SU-DHL-6 (cell line): ENCODE measurements at regions not wholly inside any gene's neighbourhood (a gene's known extent, or its start where the extent isn't known, plus 50 kb on each side); places are given as distances from the start of the nearest gene placed in this dataset.

Source experiments
- CTCF ChIP-seq: fragments of 200-600 bp; sonication (generic); IDR thresholded peaks from one replicate; pipeline ENCODE4 v1.5.1; 2017; ENCODE audit warnings: antibody characterized with exemption, mild to moderate bottlenecking, low read length, moderate library complexity; ENCODE audit not compliant: insufficient read depth, poor library complexity, severe bottlenecking
- EZH2phosphoT487 ChIP-seq: fragments of 200-600 bp; sonication (generic), shearing (Covaris generic); conservative IDR thresholded peaks from 2 replicates; pipeline ENCODE4 v1.6.1; 2018; ENCODE audit warnings: mild to moderate bottlenecking, antibody characterized with exemption, low read length, moderate library complexity, mixed read lengths

DNA sequence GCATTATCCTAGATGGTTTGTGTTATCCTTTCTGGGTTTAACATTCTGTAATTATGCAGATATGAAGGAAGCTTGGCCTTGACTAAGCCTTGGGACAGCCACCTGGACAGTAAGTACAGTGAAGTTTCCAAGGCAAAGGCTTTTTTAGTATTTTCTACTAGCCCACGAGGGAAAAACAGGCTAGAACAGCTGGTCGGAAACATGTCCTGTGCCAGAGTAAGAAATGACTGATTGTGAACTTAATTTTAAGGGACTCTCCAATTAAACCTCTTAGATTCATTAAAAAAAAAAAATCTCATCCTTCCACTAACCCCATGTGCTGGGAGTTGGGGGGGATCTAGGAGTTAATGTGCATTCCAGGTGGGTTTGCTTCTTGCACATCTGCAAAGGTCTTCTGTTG is 720.8 kb downstream of the SLC4A3 start:
- no peak for TF ChIP-seq CTCF
- TF ChIP-seq EZH2phosphoT487: no peak
